Right renal cortex interstitium (tissue), 3 donors: ENCODE measurements at regions not wholly inside any gene's neighbourhood (a gene's known extent, or its start where the extent isn't known, plus 50 kb on each side); places are given as distances from the start of the nearest gene placed in this dataset.
"Not testable (repeated sequence)": the region's sequence is repeated elsewhere in the genome, so short reads cannot be mapped to it uniquely, and the experiment has no call there.

ENCODE experiments used
- DNase-seq, 3 donors: peaks; one replicate each; pipeline ENCODE4 v3.0.0-alpha.2; 2013; ENCODE audit warnings: low read depth in 3 of 3, low spot score in 2 of 3

GRCh38 chr13:80751854-80752253 lies 410.9 kb upstream of the SPRY2 start:
- no peak for DNase-seq

DNA sequence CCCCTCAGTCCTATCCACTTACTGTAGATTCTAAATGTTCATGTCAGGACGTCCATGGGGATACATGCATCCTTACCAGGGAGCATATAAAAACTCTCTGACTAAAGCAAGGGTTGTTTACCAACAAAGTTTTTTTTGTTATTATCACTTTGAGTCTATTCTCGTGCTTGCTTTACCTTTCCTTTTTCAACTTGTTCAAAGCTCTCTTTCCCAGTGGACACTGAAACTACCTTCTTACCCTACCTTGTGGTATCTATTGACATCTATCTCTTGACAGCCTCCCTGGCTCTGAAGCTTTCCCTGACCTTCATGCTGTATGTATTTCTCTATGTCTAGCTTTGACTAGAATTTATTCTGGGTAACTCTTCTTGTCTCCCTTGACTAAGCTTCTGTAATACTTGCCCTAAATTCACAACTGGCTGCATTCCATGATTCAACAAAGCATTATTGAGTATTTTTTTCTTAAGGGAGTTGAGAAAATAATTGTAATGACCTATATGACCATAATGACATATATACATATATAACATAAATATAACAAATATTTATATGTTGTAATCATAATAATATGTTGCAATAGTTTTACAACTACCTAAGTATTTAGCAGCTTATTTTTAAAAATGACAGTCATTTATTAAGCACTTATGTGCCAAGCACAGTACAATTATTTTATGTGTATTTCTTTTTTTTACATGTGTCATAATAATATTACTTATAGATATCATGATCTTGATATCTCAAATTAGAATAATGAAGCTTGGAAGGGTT lies 403.4 kb upstream of the SPRY2 start:
- DNase-seq, result no peak

DNA sequence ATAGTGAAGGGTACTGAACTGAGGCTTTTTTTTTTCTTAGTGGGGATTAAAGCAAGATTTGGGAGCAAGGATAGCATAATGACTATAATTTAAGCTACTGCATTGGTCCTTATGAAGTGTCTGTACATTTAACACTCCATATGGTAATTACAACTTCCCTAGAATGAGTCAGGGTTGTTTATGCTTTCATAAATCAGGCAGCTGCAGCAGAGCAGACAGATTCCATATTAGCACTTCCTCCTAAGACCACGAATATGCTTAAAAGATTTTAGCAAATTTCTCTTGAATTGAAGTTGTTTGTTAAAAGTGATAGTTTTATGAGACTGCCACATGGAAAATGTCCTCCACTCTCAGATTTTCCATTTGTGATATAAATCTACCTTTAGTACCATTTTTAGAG lies 401.1 kb upstream of the SPRY2 start:
- DNase-seq, result peak in 1 of 3 donors; percentile 7

- no peak for DNase-seq
These were observed 399.1 kb upstream of the SPRY2 start for GRCh38 chr13:80740071-80740470.

- DNase-seq, result no peak
These were observed 396.6 kb upstream of the SPRY2 start for GRCh38 chr13:80737513-80737912.

DNA sequence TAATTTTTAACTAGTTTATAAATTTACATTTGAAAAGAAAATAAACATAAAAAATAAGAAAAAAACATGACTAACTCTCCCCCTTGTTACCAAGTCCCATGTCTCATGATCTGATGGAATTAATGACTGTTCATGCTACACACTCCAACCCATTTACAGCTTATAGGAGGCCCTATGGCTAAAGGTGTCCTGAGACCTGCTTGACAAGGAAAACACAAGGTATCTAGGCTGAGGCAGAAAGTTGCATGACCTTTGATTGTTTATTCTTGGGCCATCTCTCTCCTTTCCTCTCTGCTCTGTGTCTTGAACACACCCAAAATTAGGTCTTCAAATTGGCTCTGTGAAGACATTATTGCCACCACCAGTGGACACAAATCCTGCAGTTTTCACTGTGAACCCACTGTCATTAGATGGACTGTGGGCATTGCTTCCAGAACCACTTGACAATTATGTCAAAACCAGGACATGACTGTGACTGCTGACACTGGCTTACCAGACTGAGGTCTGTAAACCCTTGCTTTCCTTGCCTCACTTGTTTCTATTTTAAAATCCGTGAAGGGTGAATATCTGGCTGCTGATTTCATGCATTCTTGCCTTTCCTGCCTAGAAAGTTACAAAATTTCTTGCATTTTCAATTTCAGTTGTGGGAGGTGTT lies 386.5 kb upstream of the SPRY2 start:
- DNase-seq, result no peak

GRCh38 chr13:80726868-80727267 lies 385.9 kb upstream of the SPRY2 start:
- no peak for DNase-seq

- DNase-seq, result no peak
These were observed 380.8 kb upstream of the SPRY2 start for GRCh38 chr13:80721689-80722088.

GRCh38 chr13:80718970-80719369 lies 378.0 kb upstream of the SPRY2 start:
- DNase-seq, result no peak

- DNase-seq, result no peak
These were observed 376.9 kb upstream of the SPRY2 start for GRCh38 chr13:80717776-80718175.

- peak in 2 of 3 donors; percentile 8 to 19 for DNase-seq
These were observed 375.7 kb upstream of the SPRY2 start for GRCh38 chr13:80716610-80717081.

- no peak for DNase-seq
These were observed 371.1 kb upstream of the SPRY2 start for GRCh38 chr13:80712026-80712425.

- no peak for DNase-seq
These were observed 367.9 kb upstream of the SPRY2 start for GRCh38 chr13:80708791-80709190.

- DNase-seq, result no peak
These were observed 366.4 kb upstream of the SPRY2 start for GRCh38 chr13:80707000-80707983.

DNA sequence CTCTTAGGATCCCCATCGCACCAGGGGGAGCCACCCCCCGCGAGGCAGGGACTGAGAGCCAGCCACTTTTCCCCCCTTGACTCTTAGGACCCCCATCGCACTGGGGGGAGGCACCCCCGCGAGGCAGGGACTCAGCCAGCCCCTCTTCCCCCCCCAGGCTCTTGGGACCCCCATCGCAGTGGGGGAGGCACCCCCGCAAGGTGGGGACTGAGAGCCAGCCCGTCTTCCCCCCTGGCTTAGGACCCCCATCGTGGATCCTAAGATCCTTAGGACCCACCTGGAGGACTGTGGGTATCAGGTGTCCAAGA lies 365.2 kb upstream of the SPRY2 start:
- DNase-seq, result no peak

GRCh38 chr13:80705371-80706163 lies 364.6 kb upstream of the SPRY2 start:
- no peak for DNase-seq

- no peak for DNase-seq
These were observed 363.4 kb upstream of the SPRY2 start for GRCh38 chr13:80704369-80704768.

DNA sequence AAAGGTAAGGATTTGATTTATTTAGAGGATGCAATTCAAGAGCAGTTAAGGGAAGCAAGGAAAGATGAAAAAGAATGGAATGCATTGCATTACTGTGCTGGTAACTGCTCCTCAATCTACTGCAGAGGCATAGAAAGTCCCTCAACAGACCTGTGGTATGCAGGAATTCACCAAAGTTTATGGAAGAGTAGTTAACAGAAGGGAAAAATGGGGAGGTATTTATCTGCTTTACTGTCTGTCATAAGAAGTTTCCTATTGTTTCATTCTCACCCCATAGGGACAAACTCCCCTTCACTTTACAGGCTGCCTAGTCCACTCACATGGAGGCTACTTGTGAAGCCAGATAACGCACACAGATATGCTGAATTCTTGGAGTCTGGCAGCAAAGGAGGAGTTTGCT lies 354.9 kb upstream of the SPRY2 start:
- DNase-seq, result no peak

- DNase-seq, result not testable (repeated sequence)
These were observed 350.9 kb upstream of the SPRY2 start for GRCh38 chr13:80691814-80692213.

DNA sequence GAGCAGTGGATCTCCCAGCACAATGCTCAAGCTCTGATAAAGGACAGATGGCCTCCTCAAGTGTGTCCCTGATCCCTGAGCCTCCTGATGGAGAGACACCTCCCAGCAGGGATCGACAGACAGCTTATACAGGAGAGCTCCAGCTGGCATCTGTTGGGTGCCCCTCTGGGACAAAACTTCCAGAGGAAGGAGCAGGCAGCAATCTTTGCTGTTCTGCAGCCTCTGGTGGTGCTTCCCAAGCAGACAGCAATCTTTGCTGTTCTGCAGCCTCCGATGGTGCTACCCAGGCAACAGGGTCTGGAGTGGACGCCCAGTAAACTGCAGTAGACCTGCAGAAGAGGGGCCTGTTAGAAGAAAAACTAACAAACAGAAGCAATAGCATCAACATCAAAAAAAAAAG lies 349.3 kb upstream of the SPRY2 start:
- no peak for DNase-seq
